OCI-LY7 (cell line): ENCODE measurements at regions not wholly inside any gene's neighbourhood (a gene's known extent, or its start where the extent isn't known, plus 50 kb on each side); places are given as distances from the start of the nearest gene placed in this dataset.
"Not testable (repeated sequence)": the region's sequence is repeated elsewhere in the genome, so short reads cannot be mapped to it uniquely, and the experiment has no call there.

Experiments
- BruUV-seq: library from RNA; stranded (reverse); fragments of 400-500 nt; replicated peaks from 2 replicates; lab custom pipeline; 2021; lab: Mats Ljungman, UMichigan
- CTCF ChIA-PET: fragments of 300-600 bp; sonication (Branson Sonifier 250); formaldehyde crosslinking; loops from one replicate; lab custom pipeline; 2022; ENCODE audit warnings: antibody characterized with exemption; ENCODE audit not compliant: unreplicated experiment; lab: Charles Lee
- POLR2A ChIA-PET: fragments of 300-600 bp; sonication (Branson Sonifier 250); formaldehyde crosslinking; loops from one replicate; lab custom pipeline; 2022; ENCODE audit warnings: antibody characterized with exemption; lab: Charles Lee
- DNase-seq: peaks from one replicate; pipeline ENCODE4 v3.0.0-alpha.2; 2015; ENCODE audit warnings: low spot score
- H2AFZ ChIP-seq: fragments of 200-600 bp; sonication (generic), shearing (Covaris generic); 2 replicates; pipeline ENCODE4 v1.6.1; 2014; ENCODE audit warnings: mild to moderate bottlenecking, antibody characterized with exemption, low read length, moderate library complexity
- H3K27ac ChIP-seq: fragments of 200-600 bp; sonication (generic); 2 replicates; pipeline ENCODE4 v1.5.1; 2014; ENCODE audit warnings: mixed run types, low read depth, mild to moderate bottlenecking, moderate library complexity, low read length, inconsistent platforms; ENCODE audit not compliant: poor library complexity, severe bottlenecking
- H3K36me3 ChIP-seq: fragments of 200-600 bp; sonication (generic); 2 replicates; pipeline ENCODE4 v1.6.1; 2014; ENCODE audit warnings: mild to moderate bottlenecking, antibody characterized with exemption, low read length, moderate library complexity, mixed read lengths; ENCODE audit not compliant: insufficient read depth
- H3K4me1 ChIP-seq: fragments of 200-600 bp; sonication (generic); 2 replicates; pipeline ENCODE4 v1.5.1; 2014; ENCODE audit warnings: mild to moderate bottlenecking, low read length; ENCODE audit not compliant: insufficient read depth, poor library complexity, severe bottlenecking
- H3K4me2 ChIP-seq: fragments of 200-600 bp; sonication (generic); 2 replicates; pipeline ENCODE4 v1.6.1; 2014; ENCODE audit warnings: mild to moderate bottlenecking, low read length
- H3K4me3 ChIP-seq: fragments of 200-600 bp; sonication (generic); 2 replicates; pipeline ENCODE4 v1.5.1; 2014; ENCODE audit warnings: mild to moderate bottlenecking, low read depth, low read length; ENCODE audit not compliant: poor library complexity, severe bottlenecking
- H3K79me2 ChIP-seq: fragments of 200-600 bp; sonication (generic); 2 replicates; pipeline ENCODE4 v1.6.1; 2016; ENCODE audit warnings: low read depth, mild to moderate bottlenecking, low read length, moderate library complexity, mixed read lengths; ENCODE audit not compliant: insufficient read depth
- H3K9me2 ChIP-seq: fragments of 200-600 bp; sonication (generic); 2 replicates; pipeline ENCODE4 v1.6.1; 2016; ENCODE audit warnings: mild to moderate bottlenecking, low read length, mixed read lengths; ENCODE audit not compliant: insufficient read depth
- H3K9me3 ChIP-seq: fragments of 200-600 bp; sonication (generic); 2 replicates; pipeline ENCODE4 v1.6.1; 2014; ENCODE audit warnings: mild to moderate bottlenecking, mixed run types, low read length, mixed read lengths
- H4K20me1 ChIP-seq: fragments of 200-600 bp; sonication (generic); 2 replicates; pipeline ENCODE4 v1.6.1; 2014; ENCODE audit warnings: mild to moderate bottlenecking, antibody characterized with exemption, low read length, moderate library complexity, mixed read lengths; ENCODE audit not compliant: insufficient read depth
- EZH2phosphoT487 ChIP-seq: fragments of 200-600 bp; sonication (generic); IDR thresholded peaks from 2 replicates; pipeline ENCODE4 v1.6.1; 2018; ENCODE audit warnings: low read depth, borderline replicate concordance, mild to moderate bottlenecking, mixed run types, antibody characterized with exemption, low read length, moderate library complexity, mixed read lengths
- intact Hi-C: fragments of 100-400 bp; cut with micrococcal nuclease; formaldehyde crosslinking; loops from one replicate; pipeline ENCODE4 v1.10.0; 2022; ENCODE audit not compliant: unreplicated experiment
- TF ChIP-seq, protein P1 (sequence below): fragments of 200-600 bp; sonication (generic); conservative IDR thresholded peaks from 2 replicates; pipeline ENCODE4 v1.5.1; 2014; ENCODE audit warnings: mild to moderate bottlenecking, antibody characterized with exemption, low read length, moderate library complexity, mixed read lengths

GRCh38 chr2:57491213-57491612 lies 555.4 kb upstream of the VRK2 start:
- Histone ChIP-seq H3K27ac (no peak overlapping the region), H3K9me3 (no peaks in the 10 kb centered on the region), H4K20me1 (no peaks in the 10 kb centered on the region), H2AFZ (no peak overlapping the region), H3K36me3 (no peaks in the 10 kb centered on the region), H3K79me2 (no peaks in the 10 kb centered on the region), H3K9me2 (no peaks in the 10 kb centered on the region), H3K4me1 (no peaks in the 10 kb centered on the region), H3K4me3 (no peak overlapping the region), H3K4me2 (no peak overlapping the region)
- TF ChIP-seq EZH2phosphoT487, result no peak
- TF ChIP-seq, protein P1, sequence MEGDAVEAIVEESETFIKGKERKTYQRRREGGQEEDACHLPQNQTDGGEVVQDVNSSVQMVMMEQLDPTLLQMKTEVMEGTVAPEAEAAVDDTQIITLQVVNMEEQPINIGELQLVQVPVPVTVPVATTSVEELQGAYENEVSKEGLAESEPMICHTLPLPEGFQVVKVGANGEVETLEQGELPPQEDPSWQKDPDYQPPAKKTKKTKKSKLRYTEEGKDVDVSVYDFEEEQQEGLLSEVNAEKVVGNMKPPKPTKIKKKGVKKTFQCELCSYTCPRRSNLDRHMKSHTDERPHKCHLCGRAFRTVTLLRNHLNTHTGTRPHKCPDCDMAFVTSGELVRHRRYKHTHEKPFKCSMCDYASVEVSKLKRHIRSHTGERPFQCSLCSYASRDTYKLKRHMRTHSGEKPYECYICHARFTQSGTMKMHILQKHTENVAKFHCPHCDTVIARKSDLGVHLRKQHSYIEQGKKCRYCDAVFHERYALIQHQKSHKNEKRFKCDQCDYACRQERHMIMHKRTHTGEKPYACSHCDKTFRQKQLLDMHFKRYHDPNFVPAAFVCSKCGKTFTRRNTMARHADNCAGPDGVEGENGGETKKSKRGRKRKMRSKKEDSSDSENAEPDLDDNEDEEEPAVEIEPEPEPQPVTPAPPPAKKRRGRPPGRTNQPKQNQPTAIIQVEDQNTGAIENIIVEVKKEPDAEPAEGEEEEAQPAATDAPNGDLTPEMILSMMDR, result no peak
- CTCF ChIA-PET, result no interaction called here
- intact Hi-C loops, result no loop called here
- BruUV-seq, result no TSS peak
- POLR2A ChIA-PET, result no interaction called here
- no peak for DNase-seq

DNA sequence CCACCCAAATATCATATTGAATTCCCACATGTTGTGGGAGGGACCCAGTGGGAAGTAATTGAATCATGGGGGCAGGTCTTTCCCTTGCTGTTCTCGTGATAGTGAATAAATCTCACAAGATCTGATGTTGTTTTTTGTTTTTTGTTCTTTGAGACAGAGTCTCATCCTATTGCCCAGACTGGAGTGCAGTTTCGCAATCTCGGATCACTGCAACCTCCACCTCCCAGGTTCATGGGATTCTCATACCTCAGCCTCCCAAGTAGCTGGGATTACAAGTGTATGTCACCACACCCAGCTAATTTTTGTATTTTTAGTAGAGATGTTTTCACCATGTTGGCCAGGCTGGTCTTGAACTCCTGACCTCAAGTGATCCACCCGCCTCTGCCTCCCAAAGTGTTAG lies 552.6 kb upstream of the VRK2 start:
- intact Hi-C loops, H4K20me1 ChIP-seq, DNase-seq, H3K36me3 ChIP-seq, H3K4me3 ChIP-seq, H3K9me3 ChIP-seq, H2AFZ ChIP-seq, H3K4me2 ChIP-seq, H3K79me2 ChIP-seq, CTCF ChIA-PET, BruUV-seq, H3K27ac ChIP-seq, H3K9me2 ChIP-seq, H3K4me1 ChIP-seq, POLR2A ChIA-PET: not testable (repeated sequence)

DNA sequence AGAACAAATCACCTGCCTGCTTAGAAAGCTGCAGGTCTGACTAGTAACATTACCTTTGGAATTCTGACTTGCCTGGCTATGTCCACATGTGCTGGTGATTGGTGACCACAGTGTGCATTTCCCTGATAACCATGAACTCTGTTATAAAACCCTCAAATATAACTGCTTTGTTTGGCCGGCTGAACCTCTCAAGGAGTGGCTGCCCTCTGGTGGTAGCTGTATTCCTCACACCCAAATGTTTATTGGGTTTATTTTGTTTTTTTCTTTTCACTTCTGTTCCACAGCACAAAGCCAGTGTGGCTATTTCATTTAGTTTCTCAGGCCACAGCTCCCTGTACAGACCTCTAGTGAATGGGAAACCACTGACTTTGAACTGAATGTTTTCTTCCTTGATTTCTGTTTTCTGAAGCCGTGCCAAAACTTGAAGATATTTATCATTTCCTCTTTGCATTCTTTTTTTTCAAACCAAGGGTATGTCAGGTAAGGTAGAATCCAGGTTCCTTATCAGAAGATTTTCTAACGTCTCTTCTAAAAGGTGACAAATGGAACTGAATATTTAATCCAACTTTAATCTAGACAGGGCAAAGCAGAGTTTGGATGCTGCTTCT lies 549.0 kb upstream of the VRK2 start:
- BruUV-seq, result no TSS peak
- H3K27ac ChIP-seq, result no peak overlapping the region
- POLR2A ChIA-PET, result no interaction called here

More for the DNA sequence above, 549.0 kb upstream of the VRK2 start:
- Histone ChIP-seq H3K79me2 (no peaks in the 10 kb centered on the region), H2AFZ (no peak overlapping the region), H3K4me1 (no peaks in the 10 kb centered on the region), H3K4me3 (no peak overlapping the region), H3K4me2 (no peak overlapping the region), H4K20me1 (no peaks in the 10 kb centered on the region), H3K9me2 (no peaks in the 10 kb centered on the region), H3K36me3 (no peaks in the 10 kb centered on the region), H3K9me3 (no peaks in the 10 kb centered on the region)
- peak; percentile 45 for DNase-seq
- TF ChIP-seq, protein P1, result peak; percentile 86
- no peak for TF ChIP-seq EZH2phosphoT487
- CTCF ChIA-PET, result no interaction called here
- intact Hi-C loops, result no loop called here
